ENCODE measurements at regions not wholly inside any gene's neighbourhood (a gene's known extent, or its start where the extent isn't known, plus 50 kb on each side); places are given as distances from the start of the nearest gene placed in this dataset.

- H3K4me1 Mint-ChIP-seq: no peaks in the 10 kb centered on the region
- TF ChIP-seq, protein P1, sequence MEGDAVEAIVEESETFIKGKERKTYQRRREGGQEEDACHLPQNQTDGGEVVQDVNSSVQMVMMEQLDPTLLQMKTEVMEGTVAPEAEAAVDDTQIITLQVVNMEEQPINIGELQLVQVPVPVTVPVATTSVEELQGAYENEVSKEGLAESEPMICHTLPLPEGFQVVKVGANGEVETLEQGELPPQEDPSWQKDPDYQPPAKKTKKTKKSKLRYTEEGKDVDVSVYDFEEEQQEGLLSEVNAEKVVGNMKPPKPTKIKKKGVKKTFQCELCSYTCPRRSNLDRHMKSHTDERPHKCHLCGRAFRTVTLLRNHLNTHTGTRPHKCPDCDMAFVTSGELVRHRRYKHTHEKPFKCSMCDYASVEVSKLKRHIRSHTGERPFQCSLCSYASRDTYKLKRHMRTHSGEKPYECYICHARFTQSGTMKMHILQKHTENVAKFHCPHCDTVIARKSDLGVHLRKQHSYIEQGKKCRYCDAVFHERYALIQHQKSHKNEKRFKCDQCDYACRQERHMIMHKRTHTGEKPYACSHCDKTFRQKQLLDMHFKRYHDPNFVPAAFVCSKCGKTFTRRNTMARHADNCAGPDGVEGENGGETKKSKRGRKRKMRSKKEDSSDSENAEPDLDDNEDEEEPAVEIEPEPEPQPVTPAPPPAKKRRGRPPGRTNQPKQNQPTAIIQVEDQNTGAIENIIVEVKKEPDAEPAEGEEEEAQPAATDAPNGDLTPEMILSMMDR (IDR thresholded peaks at IDR 0.05): no peak
- no peak overlapping the region for H3K4me3 Mint-ChIP-seq
- ATAC-seq (no peak), DNase-seq (no peak)
- intact Hi-C loops (cut with micrococcal nuclease): no loop called here
- Histone ChIP-seq H3K4me1 (ENCODE audit: control insufficient read depth, insufficient read depth, low read length) (no peaks in the 10 kb centered on the region), H3K4me3 (ENCODE audit: low read length) (no peak overlapping the region), H3K36me3 (ENCODE audit: control insufficient read depth, insufficient read depth, low read length) (no peaks in the 10 kb centered on the region), H3K27ac (ENCODE audit: low read length) (no peak overlapping the region), H3K27me3 (ENCODE audit: control insufficient read depth, insufficient read depth, low read length) (no peaks in the 10 kb centered on the region), H3K9me3 (ENCODE audit: control insufficient read depth, insufficient read depth, low read length) (no peaks in the 10 kb centered on the region)
- WGBS (ENCODE audit: insufficient coverage): 83% methylated on average over 4 of the region's 5 CpGs
- H3K36me3 Mint-ChIP-seq: no peaks in the 10 kb centered on the region
- H3K27me3 Mint-ChIP-seq (ENCODE audit: low read depth in 2 of 2): peaks cover 4 to 12% of the 10 kb centered on the region in 2 donors
- no peak overlapping the region for H3K27ac Mint-ChIP-seq
- no peaks in the 10 kb centered on the region for H3K9me3 Mint-ChIP-seq
Measured at GRCh38 chr6:4341078-4341797, 205.9 kb upstream of the ECI2 start.

GRCh38 chr6:4340544-4340943 is 205.2 kb upstream of the ECI2 start:
- Histone ChIP-seq H3K4me3 (ENCODE audit: low read length) (no peak overlapping the region), H3K36me3 (ENCODE audit: control insufficient read depth, insufficient read depth, low read length) (no peaks in the 10 kb centered on the region), H3K4me1 (ENCODE audit: control insufficient read depth, insufficient read depth, low read length) (no peaks in the 10 kb centered on the region), H3K9me3 (ENCODE audit: control insufficient read depth, insufficient read depth, low read length) (no peaks in the 10 kb centered on the region), H3K27ac (ENCODE audit: low read length) (no peak overlapping the region), H3K27me3 (ENCODE audit: control insufficient read depth, insufficient read depth, low read length) (no peaks in the 10 kb centered on the region)
- no peak for DNase-seq
- Mint-ChIP-seq H3K9me3 (no peaks in the 10 kb centered on the region), H3K4me1 (no peaks in the 10 kb centered on the region), H3K36me3 (no peaks in the 10 kb centered on the region), H3K27me3 (ENCODE audit: low read depth in 2 of 2) (peaks cover 8 to 12% of the 10 kb centered on the region in 2 donors), H3K4me3 (no peak overlapping the region), H3K27ac (no peak overlapping the region)
- TF ChIP-seq, protein P1 (IDR thresholded peaks at IDR 0.05): no peak
- no peak for ATAC-seq
- intact Hi-C loops (cut with micrococcal nuclease): no loop called here
- WGBS (ENCODE audit: insufficient coverage): 78% methylated on average over 7 of the region's 7 CpGs

- intact Hi-C loops (cut with micrococcal nuclease): no loop called here
- peaks cover 8 to 12% of the 10 kb centered on the region in 2 donors for H3K27me3 Mint-ChIP-seq (ENCODE audit: low read depth in 2 of 2)
Measured at GRCh38 chr6:4338884-4339283, 203.5 kb upstream of the ECI2 start.

More at GRCh38 chr6:4338884-4339283, 203.5 kb upstream of the ECI2 start:
- 90% methylated on average over 3 of the region's 3 CpGs for WGBS (ENCODE audit: insufficient coverage)
- Mint-ChIP-seq H3K4me1 (no peaks in the 10 kb centered on the region), H3K27ac (no peak overlapping the region), H3K9me3 (no peaks in the 10 kb centered on the region), H3K4me3 (no peak overlapping the region), H3K36me3 (no peaks in the 10 kb centered on the region)
- Histone ChIP-seq H3K4me3 (ENCODE audit: low read length) (no peak overlapping the region), H3K9me3 (ENCODE audit: control insufficient read depth, insufficient read depth, low read length) (no peaks in the 10 kb centered on the region), H3K4me1 (ENCODE audit: control insufficient read depth, insufficient read depth, low read length) (no peaks in the 10 kb centered on the region), H3K36me3 (ENCODE audit: control insufficient read depth, insufficient read depth, low read length) (no peaks in the 10 kb centered on the region), H3K27ac (ENCODE audit: low read length) (no peak overlapping the region), H3K27me3 (ENCODE audit: control insufficient read depth, insufficient read depth, low read length) (no peaks in the 10 kb centered on the region)
- ATAC-seq (no peak), DNase-seq (no peak)
- TF ChIP-seq, protein P1 (IDR thresholded peaks at IDR 0.05): no peak
